H4 (cell line): ENCODE measurements at regions not wholly inside any gene's neighbourhood (a gene's known extent, or its start where the extent isn't known, plus 50 kb on each side); places are given as distances from the start of the nearest gene placed in this dataset.

Experiments used
- DNase-seq: peaks from one replicate; pipeline ENCODE4 v3.0.0-alpha.2; 2015; ENCODE audit warnings: low spot score

- DNase-seq: no peak
These were observed 204.2 kb downstream of the MBD2 start for GRCh38 chr18:54020156-54020745.

GRCh38 chr18:54019641-54020040 lies 204.8 kb downstream of the MBD2 start:
- no peak for DNase-seq

GRCh38 chr18:54013452-54013851 lies 211.0 kb downstream of the MBD2 start:
- no peak for DNase-seq

GRCh38 chr18:54004828-54005227 lies 219.6 kb downstream of the MBD2 start:
- DNase-seq: peak; percentile 70

GRCh38 chr18:54003195-54003594 lies 221.3 kb downstream of the MBD2 start:
- DNase-seq: no peak

GRCh38 chr18:53997064-53997463 lies 227.4 kb downstream of the MBD2 start:
- no peak for DNase-seq

- no peak for DNase-seq
These were observed 230.5 kb downstream of the MBD2 start for GRCh38 chr18:53994016-53994415.

GRCh38 chr18:53991805-53992204 lies 232.7 kb downstream of the MBD2 start:
- peak; percentile 31 for DNase-seq

- DNase-seq: peak; percentile 64
These were observed 233.3 kb downstream of the MBD2 start for GRCh38 chr18:53991202-53991601.

- no peak for DNase-seq
These were observed 234.0 kb downstream of the MBD2 start for GRCh38 chr18:53990485-53990884.

GRCh38 chr18:53984021-53984420 lies 240.4 kb downstream of the MBD2 start:
- no peak for DNase-seq

- no peak for DNase-seq
These were observed 253.1 kb downstream of the MBD2 start for GRCh38 chr18:53971331-53971730.

GRCh38 chr18:53952700-53953099 lies 271.8 kb downstream of the MBD2 start:
- no peak for DNase-seq

GRCh38 chr18:53950545-53950944 lies 273.9 kb downstream of the MBD2 start:
- DNase-seq: no peak

GRCh38 chr18:53948991-53949390 lies 275.5 kb downstream of the MBD2 start:
- DNase-seq: no peak

GRCh38 chr18:53947092-53947640 lies 277.3 kb downstream of the MBD2 start:
- DNase-seq: no peak

- peak; percentile 8 for DNase-seq
These were observed 277.9 kb downstream of the MBD2 start for GRCh38 chr18:53946594-53946993.

GRCh38 chr18:53944721-53945120 lies 279.7 kb downstream of the MBD2 start:
- DNase-seq: no peak

GRCh38 chr18:53943326-53943860 lies 281.1 kb downstream of the MBD2 start:
- DNase-seq: no peak

- peak; percentile 90 for DNase-seq
These were observed 282.7 kb downstream of the MBD2 start for GRCh38 chr18:53941601-53942338.

- DNase-seq: no peak
These were observed 287.4 kb downstream of the MBD2 start for GRCh38 chr18:53937037-53937436.

- no peak for DNase-seq
These were observed 288.7 kb downstream of the MBD2 start for GRCh38 chr18:53935803-53936202.

- DNase-seq: no peak
These were observed 289.1 kb downstream of the MBD2 start for GRCh38 chr18:53935399-53935798.
